ENCODE measurements at regions not wholly inside any gene's neighbourhood (a gene's known extent, or its start where the extent isn't known, plus 50 kb on each side); places are given as distances from the start of the nearest gene placed in this dataset.

GRCh38 chr5:106882035-106882434 lies 788.7 kb downstream of the EFNA5 start:
- no peak for DNase-seq (ENCODE audit: low spot score)

DNA sequence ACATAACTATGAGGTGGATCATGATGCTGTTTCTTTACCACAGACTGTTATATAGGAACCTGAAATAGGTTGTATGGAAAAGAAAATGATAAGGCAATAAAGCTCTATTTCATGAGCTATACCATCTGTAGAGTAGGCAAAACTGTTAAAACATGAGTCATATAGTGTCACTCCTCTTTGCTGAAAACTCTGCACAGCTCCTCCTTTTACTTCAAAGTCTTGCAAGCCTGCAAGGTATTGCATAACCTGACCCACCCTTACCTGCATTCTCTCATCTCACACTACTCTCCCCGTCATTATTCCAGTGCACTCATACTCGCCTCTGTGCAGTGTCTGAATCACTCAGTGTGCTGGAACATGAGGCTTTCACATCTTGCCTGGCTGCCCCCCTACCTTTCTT lies 790.1 kb downstream of the EFNA5 start:
- DNase-seq (ENCODE audit: low spot score), result no peak

DNA sequence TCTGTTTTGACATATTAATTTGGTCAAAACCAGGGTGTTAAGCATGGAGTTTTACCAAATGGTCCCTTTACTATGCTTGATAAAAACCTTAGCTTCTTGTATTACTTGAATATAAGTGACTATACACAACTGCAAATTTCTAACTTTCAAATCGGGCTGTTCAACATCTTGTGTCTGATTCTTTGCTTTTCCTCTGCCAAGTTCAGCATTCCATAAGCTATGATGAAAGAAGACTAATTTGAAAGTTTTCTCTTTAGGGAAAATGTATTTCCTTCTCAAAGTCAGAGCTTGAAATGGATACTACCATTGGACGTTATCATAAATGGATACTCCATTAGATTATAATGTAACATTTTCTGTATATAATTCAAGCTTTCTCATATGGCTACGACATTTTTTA lies 792.9 kb downstream of the EFNA5 start:
- DNase-seq (ENCODE audit: low spot score), result no peak

DNA sequence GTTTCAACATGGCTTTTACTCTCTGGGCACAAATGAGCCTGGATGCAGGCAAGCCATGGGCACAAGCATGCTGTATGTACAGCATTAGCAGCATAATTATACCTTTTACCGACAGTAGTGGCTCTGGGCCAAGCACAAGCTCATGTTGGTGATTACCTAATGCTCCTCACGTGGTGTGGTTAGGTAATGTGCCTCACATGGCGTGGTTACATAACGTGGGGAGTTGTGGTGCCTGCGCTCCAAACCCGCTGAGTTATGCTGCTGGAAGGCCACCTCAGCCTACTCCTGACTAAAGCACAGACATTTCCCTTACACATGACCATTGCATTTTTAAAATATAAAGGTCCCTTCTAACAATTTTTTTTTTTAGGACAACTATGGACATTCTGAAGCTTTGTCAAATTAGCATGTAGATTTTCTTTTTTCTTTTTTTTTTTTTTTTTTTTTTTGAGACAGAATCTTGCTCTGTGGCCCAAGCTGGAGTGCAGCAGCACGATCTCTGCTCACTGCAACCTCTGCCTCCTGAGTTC lies 794.0 kb downstream of the EFNA5 start:
- no peak for DNase-seq (ENCODE audit: low spot score)

GRCh38 chr5:106876298-106876622 lies 794.5 kb downstream of the EFNA5 start:
- no peak for DNase-seq (ENCODE audit: low spot score)

DNA sequence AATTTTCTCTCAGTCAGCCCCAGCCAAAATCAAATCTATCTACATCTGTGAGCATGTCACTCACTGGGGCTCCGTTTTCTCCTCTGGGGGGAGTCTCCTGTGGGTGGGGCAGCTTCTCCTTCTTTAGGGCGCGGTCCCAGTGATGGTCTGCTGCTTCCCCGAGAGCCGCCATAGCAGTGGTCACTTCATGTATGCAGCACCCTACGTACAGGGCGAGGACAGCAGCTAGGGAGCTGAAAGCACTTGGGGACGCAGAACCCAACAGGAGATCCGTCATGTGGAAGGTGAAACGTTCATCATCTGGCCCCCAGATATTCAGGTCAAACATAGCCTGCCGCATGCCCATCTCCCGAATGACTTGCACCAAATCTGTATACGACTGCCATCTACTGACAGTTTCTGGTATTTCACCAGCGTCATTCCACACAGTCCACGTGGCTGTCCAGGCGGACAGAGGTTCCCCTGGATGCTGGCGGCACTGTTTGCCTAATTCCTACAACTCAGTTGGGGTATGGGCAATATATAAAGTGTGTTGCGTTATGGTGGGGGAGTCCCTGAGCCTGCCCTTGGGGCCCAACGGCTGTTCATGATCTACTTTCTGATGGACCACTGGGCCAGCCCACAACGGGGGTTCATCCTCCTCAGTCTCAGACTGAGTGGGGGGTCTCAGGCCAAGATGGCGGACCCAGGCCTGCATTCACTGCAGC lies 795.0 kb downstream of the EFNA5 start:
- DNase-seq (ENCODE audit: low spot score), result no peak

DNA sequence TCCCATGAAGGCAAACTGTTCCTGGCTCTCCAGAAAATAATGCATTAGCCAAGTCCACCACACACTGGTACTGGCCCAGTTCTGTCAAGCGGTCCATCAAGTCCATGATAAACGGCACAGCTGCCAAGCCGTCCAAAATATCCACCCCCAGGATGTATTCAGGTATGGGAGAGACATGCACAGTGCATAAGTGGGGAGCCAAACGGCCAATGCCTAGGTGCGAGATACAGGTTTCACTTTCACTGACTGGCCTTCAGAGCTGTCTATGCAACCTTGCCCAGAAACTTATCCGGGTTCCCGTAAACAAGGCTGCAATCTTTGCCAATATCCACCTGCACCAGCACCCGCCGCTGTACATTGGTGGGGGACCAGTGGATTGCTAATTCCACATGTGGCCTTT lies 795.8 kb downstream of the EFNA5 start:
- DNase-seq (ENCODE audit: low spot score), result no peak

DNA sequence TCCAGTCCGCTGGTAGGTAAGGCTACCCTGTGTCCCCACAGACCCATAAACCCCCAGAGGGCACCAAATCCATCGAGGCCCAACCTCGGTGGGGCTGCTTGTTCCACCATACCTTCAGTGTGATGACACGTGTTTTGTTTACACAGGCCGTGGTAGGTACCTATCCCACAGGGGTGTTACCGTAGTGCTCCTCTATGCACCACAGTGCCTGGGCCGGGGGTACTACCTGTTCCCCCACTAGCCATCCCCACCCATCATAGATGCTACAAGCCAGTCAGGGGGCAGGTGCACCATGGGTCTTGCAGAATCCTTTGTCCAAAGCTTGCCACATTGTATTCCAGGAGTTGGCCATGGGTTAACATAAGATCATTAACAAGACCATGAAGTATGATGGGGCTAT lies 796.2 kb downstream of the EFNA5 start:
- DNase-seq (ENCODE audit: low spot score), result no peak

DNA sequence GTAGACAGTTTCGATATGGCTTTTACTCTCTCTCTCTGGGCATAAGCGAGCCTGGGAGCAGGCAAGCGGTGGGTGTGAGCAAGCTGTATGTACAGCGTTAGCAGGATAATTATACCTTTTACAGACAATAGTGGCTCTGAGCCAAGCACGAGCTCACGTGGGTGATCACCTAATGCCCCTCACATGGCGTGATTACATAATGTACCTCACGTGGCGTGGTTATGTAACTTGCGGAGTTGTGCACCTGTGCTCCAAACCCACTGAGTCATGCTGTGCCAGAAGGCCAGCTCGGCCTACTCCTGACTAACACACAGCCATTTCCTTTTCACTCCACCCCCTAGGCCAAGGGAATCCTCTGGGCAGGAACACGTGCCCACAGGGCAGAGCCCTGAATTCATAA lies 797.2 kb downstream of the EFNA5 start:
- no peak for DNase-seq (ENCODE audit: low spot score)

DNA sequence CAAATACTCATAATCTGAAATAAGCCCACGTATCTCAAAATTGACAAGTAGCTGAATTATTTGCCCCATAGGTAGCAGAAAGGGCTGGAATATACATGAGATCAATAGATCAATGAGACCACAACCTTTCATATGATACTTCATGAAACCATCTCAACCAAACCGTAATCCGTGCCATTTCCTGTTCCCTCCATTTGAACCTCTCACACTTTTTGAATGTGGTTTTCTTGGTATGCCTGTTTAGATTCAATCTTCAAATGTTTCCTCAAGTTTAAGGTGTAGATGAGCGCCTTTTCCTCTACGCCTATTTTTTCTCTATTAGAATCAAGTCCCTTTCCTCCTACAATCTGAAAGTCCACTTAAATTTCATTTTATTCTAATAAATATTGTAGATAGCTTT lies 805.5 kb downstream of the EFNA5 start:
- DNase-seq (ENCODE audit: low spot score), result no peak

GRCh38 chr5:106862450-106863193 lies 808.1 kb downstream of the EFNA5 start:
- no peak for DNase-seq (ENCODE audit: low spot score)

GRCh38 chr5:106860398-106861044 lies 810.2 kb downstream of the EFNA5 start:
- DNase-seq (ENCODE audit: low spot score), result no peak

- no peak for DNase-seq (ENCODE audit: low spot score)
These were observed 812.1 kb downstream of the EFNA5 start for GRCh38 chr5:106858616-106859015.

DNA sequence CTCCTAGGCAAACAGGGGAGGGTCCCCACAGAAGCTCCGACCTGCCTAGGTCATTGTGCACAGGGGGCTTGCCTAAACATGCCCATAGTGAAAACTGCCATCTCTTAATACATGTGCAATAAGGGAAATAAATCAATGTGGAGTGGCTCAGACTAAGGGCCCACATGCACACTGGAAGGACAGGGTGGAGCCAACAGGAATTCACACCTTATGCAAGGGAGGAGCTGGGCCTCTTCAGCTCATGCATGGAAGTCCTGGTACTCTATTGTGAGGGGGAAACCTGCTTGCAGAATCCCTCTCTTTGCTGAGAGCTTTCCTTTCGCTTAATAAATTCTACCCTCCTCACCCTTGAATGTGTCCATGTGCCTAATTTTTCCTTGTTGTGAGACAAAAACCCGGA lies 815.8 kb downstream of the EFNA5 start:
- DNase-seq (ENCODE audit: low spot score), result no peak

DNA sequence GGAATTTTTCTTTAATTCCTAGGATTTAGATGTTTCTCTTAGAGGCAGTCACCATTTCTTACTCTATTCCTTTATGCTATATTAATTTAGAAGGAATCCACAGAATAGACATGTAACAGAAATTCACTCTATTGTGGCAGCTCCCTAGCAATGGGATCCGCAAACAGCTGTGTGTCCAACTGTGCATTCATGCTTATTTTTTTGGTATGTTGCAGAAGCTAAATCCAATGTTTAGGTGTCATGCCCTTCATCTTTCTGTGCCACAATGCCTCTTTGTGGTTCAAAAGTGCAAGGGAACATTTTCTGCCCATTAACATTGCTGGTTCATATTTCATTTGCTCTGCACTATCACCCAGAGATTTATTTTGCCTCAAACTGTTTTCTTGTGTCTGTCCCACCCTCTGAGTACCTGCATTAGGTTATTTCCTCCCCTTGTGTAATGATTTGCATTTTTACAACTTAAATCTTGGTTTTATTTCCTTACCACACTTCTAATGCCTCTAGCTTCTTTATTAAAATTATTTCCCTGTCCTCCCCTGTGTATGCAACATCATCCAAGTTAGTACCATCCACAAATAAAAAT lies 816.5 kb downstream of the EFNA5 start:
- no peak for DNase-seq (ENCODE audit: low spot score)

- DNase-seq (ENCODE audit: low spot score), result no peak
These were observed 817.5 kb downstream of the EFNA5 start for GRCh38 chr5:106853266-106853665.

- no peak for DNase-seq (ENCODE audit: low spot score)
These were observed 821.5 kb downstream of the EFNA5 start for GRCh38 chr5:106849266-106849665.

GRCh38 chr5:106843812-106844416 lies 826.8 kb downstream of the EFNA5 start:
- no peak for DNase-seq (ENCODE audit: low spot score)

DNA sequence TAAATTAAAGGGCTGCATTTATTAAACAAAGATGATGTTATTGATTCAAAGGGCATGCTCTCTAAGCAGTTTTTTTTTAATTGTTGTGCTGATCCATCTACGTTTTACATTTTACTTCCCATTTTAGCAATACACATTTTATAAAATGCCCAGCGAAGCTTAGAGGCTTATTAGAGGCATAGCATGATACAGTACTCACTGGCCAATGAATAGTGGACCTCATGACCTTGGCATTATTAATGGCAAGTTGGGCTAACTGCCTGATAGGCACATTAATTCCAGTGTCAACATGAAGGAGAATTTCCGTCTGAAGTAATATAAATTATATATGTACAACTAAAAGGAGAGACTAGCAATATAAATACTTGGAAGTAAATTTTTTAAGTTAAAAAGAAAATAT lies 837.2 kb downstream of the EFNA5 start:
- DNase-seq (ENCODE audit: low spot score), result no peak

GRCh38 chr5:106827061-106827460 lies 843.7 kb downstream of the EFNA5 start:
- no peak for DNase-seq (ENCODE audit: low spot score)

GRCh38 chr5:106825374-106825773 lies 845.4 kb downstream of the EFNA5 start:
- DNase-seq (ENCODE audit: low spot score), result no peak

GRCh38 chr5:106822851-106823250 lies 847.9 kb downstream of the EFNA5 start:
- no peak for DNase-seq (ENCODE audit: low spot score)
